Cardiac fibroblast (primary cell): ENCODE measurements at regions not wholly inside any gene's neighbourhood (a gene's known extent, or its start where the extent isn't known, plus 50 kb on each side); places are given as distances from the start of the nearest gene placed in this dataset.

ENCODE experiments used
- DNase-seq, 2 donors: peaks; one replicate each; pipeline versions ENCODE4 v3.0.0 to v3.0.0-alpha.2; 2010; ENCODE audit warnings: low read depth in 2 of 2
- H3K4me3 ChIP-seq, 2 donors: replicated peaks in 1 of 2; 1 replicate in 1 of 2; 2 replicates in 1 of 2; pipeline ENCODE4 v1.5.1; 2011; ENCODE audit warnings: low read depth in 2 of 2, low read length in 2 of 2, mild to moderate bottlenecking in 2 of 2, moderate library complexity in 1 of 2
- CTCF ChIP-seq: IDR thresholded peaks from one replicate; pipeline ENCODE4 v1.5.1; 2011; ENCODE audit warnings: low read depth, mild to moderate bottlenecking, low read length, inconsistent platforms

DNA sequence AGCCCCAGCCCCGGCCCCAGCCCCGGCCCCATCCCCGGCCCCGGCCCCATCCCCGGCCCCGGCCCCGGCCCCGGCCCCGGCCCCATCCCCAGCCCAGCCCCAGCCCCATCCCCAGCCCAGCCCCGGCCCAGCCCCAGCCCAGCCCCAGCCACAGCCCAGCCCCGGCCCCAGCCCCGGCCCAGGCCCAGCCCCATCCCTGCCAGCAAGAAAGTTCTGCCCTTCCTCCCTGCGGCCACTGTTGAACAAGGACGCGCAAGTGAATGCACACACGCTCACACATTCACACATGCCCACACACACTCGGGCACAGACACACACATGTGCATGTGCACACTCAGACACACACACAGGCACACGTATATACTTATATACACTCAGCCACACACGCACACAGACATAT lies 287.0 kb downstream of the NDUFA10 start:
- H3K4me3 ChIP-seq = no peak overlapping the region
- TF ChIP-seq CTCF = no peak
- no peak for DNase-seq

GRCh38 chr2:239737144-239737463 lies 288.0 kb downstream of the NDUFA10 start:
- DNase-seq = no peak
- H3K4me3 ChIP-seq = no peak overlapping the region
- TF ChIP-seq CTCF = no peak

DNA sequence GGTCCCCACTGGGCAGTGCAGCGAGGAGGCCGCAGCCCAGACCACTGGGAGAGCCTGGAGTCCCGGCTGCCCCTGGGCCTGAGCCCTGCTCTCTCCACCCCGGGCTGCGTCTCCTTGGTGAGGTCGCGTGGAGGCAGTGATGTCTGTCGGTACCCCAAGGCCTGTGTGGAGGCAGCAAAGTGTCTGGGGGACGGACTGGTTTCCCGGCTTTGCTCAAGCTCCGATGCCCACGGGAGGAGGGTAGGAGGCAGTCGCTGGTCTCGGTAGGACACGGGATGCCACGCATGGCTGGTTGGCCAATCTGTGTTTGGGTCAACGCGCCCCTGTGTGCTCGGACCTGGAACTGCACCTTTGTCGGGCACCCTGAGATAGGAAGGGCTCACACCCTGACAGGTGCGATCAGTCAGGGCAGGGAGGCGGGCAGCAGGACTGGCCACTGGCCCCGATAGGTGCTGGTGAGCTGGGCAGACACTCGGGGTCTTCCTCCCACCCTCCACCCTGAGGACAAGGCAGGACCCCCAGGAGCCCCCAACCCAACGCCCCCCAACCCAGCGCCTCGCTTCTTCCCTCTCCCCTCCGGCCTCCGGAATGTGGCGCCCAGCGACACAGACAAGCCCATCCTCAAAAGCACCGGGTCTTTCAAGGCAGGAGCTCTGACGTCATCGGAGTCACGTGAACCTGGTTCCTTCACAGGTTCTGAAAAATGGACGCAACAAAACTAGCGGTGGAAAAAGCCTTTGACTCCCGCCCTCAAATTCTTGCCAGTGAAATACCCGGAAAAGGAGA lies 288.6 kb downstream of the NDUFA10 start:
- no peak for DNase-seq
- H3K4me3 ChIP-seq = no peak overlapping the region
- no peak for TF ChIP-seq CTCF

DNA sequence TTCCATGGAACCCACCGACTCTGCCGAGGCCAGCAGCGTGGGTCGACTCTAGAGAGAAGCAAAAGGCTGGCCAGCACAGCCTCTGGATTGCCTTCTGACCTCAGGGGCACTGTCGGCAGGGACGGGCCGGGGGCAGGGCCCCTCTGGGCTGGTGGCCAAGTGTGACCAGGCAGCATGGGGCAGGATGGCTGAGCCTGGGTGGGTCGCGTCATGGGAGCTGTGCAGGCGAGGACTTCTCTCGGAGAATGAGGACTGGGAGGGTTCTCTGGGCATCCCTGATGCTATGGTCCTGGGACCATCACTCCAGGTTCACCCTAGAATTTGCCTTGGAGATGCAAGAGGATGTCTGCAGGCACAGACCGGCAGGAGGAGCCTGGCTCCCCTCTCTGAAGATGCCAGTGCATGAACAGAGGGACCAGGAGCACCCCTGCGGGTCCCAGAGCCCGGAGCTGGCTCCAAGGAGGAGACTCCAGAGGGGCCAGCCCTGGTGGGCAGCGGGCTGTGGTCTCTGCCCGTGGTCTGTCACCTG lies 289.2 kb downstream of the NDUFA10 start:
- H3K4me3 ChIP-seq = no peak overlapping the region
- no peak for TF ChIP-seq CTCF
- no peak for DNase-seq

DNA sequence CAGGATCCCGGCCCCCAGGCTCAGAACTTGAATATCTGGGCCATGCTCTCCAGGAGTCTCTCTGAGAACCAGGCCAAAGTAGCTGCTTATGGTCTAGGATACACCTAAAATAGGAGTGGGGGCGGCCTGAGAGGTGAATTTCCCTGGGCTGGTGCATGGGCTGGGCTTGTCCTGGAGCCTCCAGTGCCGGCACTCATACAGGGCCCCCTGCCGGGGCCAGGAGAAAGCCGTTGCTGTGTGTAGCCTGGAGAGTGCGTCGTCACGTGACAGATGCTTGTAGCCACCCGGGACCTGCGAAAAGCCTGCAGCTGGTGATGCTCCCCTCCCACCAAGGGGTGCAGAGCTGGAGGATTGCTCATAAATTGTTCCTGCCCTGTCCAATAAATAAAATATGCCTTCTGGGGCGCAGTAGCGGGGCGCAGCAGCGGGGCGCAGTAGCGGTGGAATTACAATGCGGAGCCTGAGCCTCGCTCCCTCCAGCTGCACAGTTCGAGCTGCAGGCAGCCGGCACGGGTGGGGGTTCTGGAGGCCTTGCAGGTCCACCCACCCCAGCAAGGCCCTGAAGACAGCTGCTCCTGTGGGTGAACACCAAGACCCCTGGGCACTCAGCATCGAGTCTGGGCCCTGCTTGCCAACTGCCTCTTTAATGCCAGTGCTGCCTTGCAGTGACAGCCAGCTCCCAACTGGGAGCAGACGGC lies 289.9 kb downstream of the NDUFA10 start:
- H3K4me3 ChIP-seq = no peak overlapping the region
- DNase-seq = no peak
- no peak for TF ChIP-seq CTCF

GRCh38 chr2:239734436-239735005 lies 290.6 kb downstream of the NDUFA10 start:
- H3K4me3 ChIP-seq = no peak overlapping the region
- TF ChIP-seq CTCF = no peak
- no peak for DNase-seq
